HG03025 (cell line): ENCODE measurements at regions not wholly inside any gene's neighbourhood (a gene's known extent, or its start where the extent isn't known, plus 50 kb on each side); places are given as distances from the start of the nearest gene placed in this dataset.
"Not testable (repeated sequence)": the region's sequence is repeated elsewhere in the genome, so short reads cannot be mapped to it uniquely, and the experiment has no call there.

Experiments used
- ATAC-seq: cut with Tn5 transposase; IDR thresholded peaks from one replicate; pipeline ENCODE4 v1.9.1; 2021; ENCODE audit warnings: mild to moderate bottlenecking, moderate library complexity; ENCODE audit not compliant: unreplicated experiment, low FRiP score

GRCh38 chr13:87736849-87737385 lies 65.7 kb downstream of the SLITRK5 start:
- no peak for ATAC-seq

- no peak for ATAC-seq
These were observed 82.9 kb downstream of the SLITRK5 start for GRCh38 chr13:87754097-87754496.

DNA sequence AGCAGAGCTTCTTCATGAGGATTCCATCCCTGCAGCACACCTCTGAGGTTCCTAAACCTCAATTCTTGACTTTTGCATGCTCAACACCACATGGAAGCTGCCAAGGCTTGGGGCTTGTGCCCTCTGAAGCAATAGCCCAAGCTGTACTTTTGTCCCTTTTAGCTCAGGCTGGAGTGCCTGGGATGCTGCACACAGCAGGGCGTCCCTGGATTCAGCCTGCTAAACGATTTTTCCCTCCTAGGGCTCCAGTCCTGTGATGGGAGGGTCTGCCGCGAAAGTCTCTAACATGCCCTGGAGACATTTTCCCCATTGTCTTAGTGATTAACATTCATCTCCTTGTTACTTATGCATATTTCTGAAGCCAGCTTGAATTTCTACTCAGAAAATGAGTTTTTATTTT lies 98.3 kb downstream of the SLITRK5 start:
- ATAC-seq: no peak

- no peak for ATAC-seq
These were observed 106.2 kb downstream of the SLITRK5 start for GRCh38 chr13:87777387-87777786.

DNA sequence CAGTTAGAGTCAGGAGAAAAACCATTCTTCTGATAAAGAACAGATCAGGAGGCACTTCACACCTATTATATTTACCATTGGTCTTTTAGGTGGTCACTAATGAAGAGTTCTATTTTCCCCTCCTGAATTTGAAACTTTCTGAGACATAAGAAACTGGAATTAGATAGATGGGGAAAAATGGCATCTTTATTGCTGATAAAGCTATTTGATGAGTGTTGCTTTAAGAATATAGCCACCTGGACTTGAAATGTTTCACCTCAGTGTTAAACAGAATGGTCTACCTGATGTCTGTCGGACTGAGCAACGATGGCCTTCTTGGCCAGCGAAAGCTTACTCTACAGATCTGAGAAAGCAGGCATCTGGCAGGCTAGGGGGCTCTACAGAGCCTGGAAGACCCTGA lies 107.0 kb downstream of the SLITRK5 start:
- ATAC-seq: no peak

DNA sequence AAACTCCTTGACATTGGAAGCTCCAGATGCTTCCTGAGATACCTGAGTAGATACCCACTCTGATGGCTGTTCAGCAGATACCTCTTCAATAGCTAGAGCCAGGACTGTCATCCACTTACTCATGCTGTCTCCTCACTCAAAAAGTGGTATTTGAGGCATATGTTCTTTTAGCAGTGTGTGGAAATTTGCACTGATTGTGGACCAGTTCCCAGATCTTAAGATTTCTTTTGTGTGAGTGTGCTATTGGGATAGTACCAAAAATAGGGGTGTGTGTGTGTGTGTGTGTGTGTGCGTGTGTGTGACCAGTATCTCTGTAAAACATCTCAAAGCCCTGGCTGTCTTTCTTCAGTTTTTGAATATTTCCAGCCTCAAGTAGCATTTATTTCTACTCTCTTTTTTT lies 108.3 kb downstream of the SLITRK5 start:
- ATAC-seq: no peak

DNA sequence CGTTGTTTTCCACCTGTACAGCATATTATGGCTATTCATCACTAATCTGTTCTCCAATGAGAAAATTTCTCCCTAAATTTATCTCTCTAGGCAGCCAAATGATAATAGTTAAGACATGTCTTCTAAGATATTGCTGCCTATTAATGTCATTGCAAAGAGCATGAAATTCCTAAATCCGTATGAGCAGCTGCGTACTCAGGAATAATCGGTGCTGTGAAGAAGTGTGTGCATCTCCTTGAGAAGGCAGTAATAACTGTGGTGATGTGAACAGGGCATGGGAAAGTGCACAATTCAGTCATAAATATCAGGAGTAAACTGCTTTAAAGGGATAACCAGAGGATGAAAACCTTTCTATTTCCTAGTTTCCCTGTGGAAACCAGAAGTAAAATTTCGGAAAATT lies 112.2 kb downstream of the SLITRK5 start:
- no peak for ATAC-seq

DNA sequence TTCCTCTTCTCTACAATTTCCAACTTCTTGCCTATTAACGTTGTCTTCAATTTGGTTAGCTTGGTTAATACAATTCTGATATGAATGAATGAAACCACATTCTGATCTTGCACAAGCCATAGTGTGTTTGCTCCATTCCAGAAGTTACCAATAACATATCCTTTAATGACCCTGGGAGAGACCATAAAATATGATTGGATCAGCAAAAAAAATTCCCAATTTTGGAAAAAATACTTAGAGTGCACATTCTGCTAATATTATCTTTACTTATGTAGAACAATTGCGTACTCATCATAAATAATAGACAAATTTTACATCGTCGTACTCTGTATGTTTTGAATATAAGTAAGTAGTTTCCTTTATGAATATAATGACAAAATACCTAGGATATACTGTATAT lies 117.2 kb downstream of the SLITRK5 start:
- ATAC-seq: no peak

GRCh38 chr13:87792878-87793277 lies 121.7 kb downstream of the SLITRK5 start:
- no peak for ATAC-seq

DNA sequence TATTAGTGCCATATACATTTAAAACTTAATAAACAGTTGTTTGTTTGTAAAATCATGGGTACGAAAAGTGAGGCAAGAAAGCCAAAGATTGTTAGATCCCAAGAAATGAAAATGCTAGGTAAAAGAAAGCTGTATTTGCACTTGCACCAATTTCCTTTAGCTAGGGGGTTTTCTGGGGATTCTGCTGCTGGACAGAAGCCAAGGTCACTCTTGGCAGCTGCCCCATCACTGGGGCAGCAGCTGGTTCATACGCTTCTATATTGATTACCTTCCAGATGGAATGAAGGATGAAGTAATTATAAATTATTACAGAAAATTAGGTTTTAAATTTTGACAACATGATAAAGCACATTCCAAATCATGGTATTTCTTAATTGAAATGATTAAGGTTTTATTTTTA lies 127.4 kb downstream of the SLITRK5 start:
- no peak for ATAC-seq

DNA sequence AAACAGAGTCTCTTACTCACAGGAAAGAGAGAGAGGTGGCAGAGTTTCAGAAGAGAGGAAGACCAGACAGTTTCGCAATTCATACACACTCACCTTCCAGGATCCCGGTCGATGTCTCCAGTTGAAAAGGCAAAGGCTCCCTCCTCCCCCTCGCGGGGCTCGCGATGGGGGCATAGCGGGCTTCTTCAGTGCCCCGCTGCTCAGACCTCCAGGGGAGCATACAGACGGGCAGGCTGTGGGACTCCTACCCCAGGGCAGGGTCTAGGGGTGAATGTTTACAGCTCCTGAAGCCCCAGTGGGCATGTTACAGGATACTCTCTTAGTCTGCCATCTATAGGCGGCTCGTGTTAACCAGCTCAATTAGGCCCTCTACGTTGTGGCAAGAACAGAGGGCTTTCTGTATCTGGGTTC lies 139.2 kb downstream of the SLITRK5 start:
- ATAC-seq: no peak

GRCh38 chr13:87810920-87811344 lies 139.8 kb downstream of the SLITRK5 start:
- no peak for ATAC-seq

DNA sequence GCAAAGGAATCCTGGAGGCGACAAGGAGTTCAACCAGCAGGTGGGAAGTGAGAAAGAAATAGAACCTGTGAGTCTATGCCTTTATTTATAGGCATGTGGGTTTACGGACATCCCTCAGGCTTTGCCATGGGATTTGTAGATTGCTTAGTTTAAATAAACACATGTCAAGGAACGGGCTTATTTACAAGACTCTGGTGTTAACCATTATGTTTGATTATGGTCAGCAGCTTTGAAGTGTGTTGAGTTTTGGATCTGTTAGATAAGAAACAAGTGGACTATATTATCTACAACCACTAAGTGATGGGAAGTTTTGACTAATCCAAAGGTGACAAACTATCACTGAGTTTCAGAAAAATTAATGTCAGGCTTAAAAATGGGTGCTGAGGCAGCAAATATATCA lies 143.2 kb downstream of the SLITRK5 start:
- ATAC-seq: no peak

- ATAC-seq: no peak
These were observed 149.1 kb downstream of the SLITRK5 start for GRCh38 chr13:87820241-87820640.

DNA sequence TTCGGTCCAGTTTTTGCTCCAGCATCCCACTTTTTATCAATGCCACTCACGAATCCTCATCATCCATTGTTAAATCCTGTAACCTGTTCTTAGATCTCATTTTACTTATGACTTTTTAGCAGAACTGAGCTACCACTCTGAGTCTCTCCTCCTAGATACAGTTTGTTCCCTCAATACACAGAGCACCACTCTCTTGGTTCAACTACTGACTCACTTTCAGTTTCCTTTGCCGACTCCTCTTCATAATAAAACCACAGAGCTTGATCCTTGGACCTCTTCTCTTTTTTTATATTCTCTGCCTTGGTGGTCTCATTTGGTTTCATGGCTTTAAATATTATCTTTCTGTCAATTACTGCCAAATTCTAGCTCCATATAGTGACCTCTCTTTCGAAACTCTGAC lies 150.3 kb downstream of the SLITRK5 start:
- ATAC-seq: no peak

DNA sequence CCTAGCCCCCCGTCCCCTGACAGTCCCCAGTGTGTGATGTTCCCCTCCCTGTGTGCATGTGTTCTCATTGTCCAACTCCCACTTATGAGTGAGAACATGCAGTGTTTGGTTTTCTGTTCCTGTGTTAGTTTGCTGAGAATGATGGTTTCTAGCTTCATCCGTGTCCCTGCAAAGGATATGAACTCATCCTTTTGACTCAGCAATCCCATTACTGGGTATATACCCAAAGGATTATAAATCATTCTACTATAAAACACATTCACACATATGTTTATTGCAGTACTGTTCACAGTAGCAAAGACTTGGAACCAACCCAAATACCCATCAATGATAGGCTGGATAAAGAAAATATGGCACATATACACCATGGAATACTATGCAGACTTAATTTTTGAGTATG lies 155.1 kb downstream of the SLITRK5 start:
- not testable (repeated sequence) for ATAC-seq

GRCh38 chr13:87827479-87827878 lies 156.3 kb downstream of the SLITRK5 start:
- ATAC-seq: no peak

GRCh38 chr13:87837522-87837921 lies 166.4 kb downstream of the SLITRK5 start:
- no peak for ATAC-seq

DNA sequence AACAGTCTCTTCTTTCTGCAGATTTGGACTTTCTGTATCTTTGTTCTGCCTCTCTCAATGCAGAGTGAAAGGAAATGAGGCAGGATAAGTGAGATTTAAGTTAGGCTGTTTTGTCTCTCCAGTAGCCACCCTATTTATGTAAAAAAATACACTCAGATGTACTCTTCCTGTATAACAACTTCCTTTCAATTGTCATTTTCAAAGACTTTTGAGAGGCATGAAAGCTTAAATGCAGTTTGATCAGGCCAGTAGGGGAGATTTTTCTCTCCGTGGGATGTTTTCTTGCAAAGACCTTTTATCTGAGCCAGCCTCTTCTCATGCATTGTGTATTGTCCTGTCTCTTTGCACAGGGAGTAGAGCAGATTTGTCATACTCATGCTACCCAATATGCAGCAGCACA lies 166.8 kb downstream of the SLITRK5 start:
- ATAC-seq: no peak

GRCh38 chr13:87851410-87851809 lies 180.2 kb downstream of the SLITRK5 start:
- no peak for ATAC-seq

- ATAC-seq: no peak
These were observed 184.4 kb downstream of the SLITRK5 start for GRCh38 chr13:87855553-87855952.

DNA sequence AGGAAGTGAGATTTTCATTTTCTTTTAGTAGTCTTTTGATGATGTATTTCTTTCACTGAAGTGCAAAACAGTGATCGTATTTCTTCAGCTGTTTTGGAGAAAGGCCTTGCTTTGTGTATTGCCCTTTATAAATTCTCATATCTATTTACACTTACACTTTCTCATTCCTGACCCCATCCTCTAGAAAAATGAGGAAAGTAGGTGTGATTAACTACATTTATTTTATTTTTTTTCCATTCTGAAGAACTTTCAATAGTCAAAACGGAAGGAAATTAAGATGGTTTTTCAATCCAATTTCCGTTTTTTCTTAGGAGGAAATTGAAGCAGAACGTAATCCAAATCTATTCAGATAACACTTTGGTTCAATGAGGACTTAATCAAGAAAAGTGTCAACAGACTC lies 188.1 kb downstream of the SLITRK5 start:
- no peak for ATAC-seq

- no peak for ATAC-seq
These were observed 196.3 kb downstream of the SLITRK5 start for GRCh38 chr13:87867426-87867825.
